CD14-positive monocyte (primary cell): ENCODE measurements at regions not wholly inside any gene's neighbourhood (a gene's known extent, or its start where the extent isn't known, plus 50 kb on each side); places are given as distances from the start of the nearest gene placed in this dataset.

Experiments used
- DNase-seq, 3 donors: peaks; one replicate each; pipeline ENCODE4 v3.0.0-alpha.2; 2011 to 2022
- H2AFZ ChIP-seq: 2 replicates; pipeline ENCODE4 v1.6.0; 2012; ENCODE audit warnings: mild to moderate bottlenecking, low read depth, low read length, inconsistent platforms; ENCODE audit not compliant: insufficient read depth, poor library complexity, severe bottlenecking
- H3K27ac ChIP-seq, 2 donors: 1 replicate in 1 of 2; 2 replicates in 1 of 2; pipeline ENCODE4 v1.5.1; 2012 to 2013; ENCODE audit warnings: low read length in 2 of 2, control low read depth in 1 of 2, inconsistent platforms in 1 of 2, low read depth in 1 of 2, mild to moderate bottlenecking in 1 of 2
- H3K27me3 ChIP-seq, 2 donors: one replicate each; pipeline versions ENCODE4 v1.6.0 to v1.6.1; 2011 to 2013; ENCODE audit warnings: low read length in 2 of 2; ENCODE audit not compliant: control insufficient read depth in 2 of 2, insufficient read depth in 2 of 2
- H3K36me3 ChIP-seq, 2 donors: replicated peaks in 1 of 2; 1 replicate in 1 of 2; 2 replicates in 1 of 2; pipeline versions ENCODE4 v1.5.1 to v1.6.1; 2012 to 2013; ENCODE audit warnings: low read length in 2 of 2, control low read depth in 1 of 2, inconsistent platforms in 1 of 2, mild to moderate bottlenecking in 1 of 2; ENCODE audit not compliant: insufficient read depth in 2 of 2, control insufficient read depth in 1 of 2
- H3K4me1 ChIP-seq, 2 donors: 1 replicate in 1 of 2; 2 replicates in 1 of 2; pipeline versions ENCODE4 v1.5.1 to v1.6.1; 2012 to 2013; ENCODE audit warnings: low read length in 2 of 2, control low read depth in 1 of 2, inconsistent platforms in 1 of 2, mild to moderate bottlenecking in 1 of 2, moderate library complexity in 1 of 2; ENCODE audit not compliant: insufficient read depth in 2 of 2, control insufficient read depth in 1 of 2
- H3K4me2 ChIP-seq: replicated peaks from 2 replicates; pipeline ENCODE3; 2012; ENCODE audit warnings: low read length, moderate library complexity, mild to moderate bottlenecking; ENCODE audit not compliant: poor library complexity, severe bottlenecking; ENCODE audit errors: extremely low read depth
- H3K4me3 ChIP-seq, 3 experiments: fragments of 200-600 bp in 1 of 3; sonication (generic) in 1 of 3; replicated peaks in 1 of 3; 1 replicate in 2 of 3; 2 replicates in 1 of 3; pipeline ENCODE4 v1.5.1; 2011 to 2013; ENCODE audit warnings: low read length in 3 of 3, mild to moderate bottlenecking in 3 of 3, control low read depth in 2 of 3, low read depth in 2 of 3, inconsistent platforms in 1 of 3, moderate library complexity in 1 of 3
- H3K79me2 ChIP-seq: 2 replicates; pipeline ENCODE4 v1.6.0; 2012; ENCODE audit warnings: mild to moderate bottlenecking, control low read depth, inconsistent platforms, low read length, moderate library complexity; ENCODE audit not compliant: insufficient read depth
- H3K9ac ChIP-seq: 2 replicates; pipeline ENCODE4 v1.6.0; 2017; ENCODE audit warnings: low read length, mild to moderate bottlenecking; ENCODE audit not compliant: insufficient read depth, poor library complexity, severe bottlenecking
- H3K9me3 ChIP-seq, 2 donors: replicated peaks in 1 of 2; 1 replicate in 1 of 2; 2 replicates in 1 of 2; pipeline versions ENCODE4 v1.5.1 to v1.6.1; 2012 to 2013; ENCODE audit warnings: low read length in 2 of 2, control low read depth in 1 of 2; ENCODE audit not compliant: control insufficient read depth in 1 of 2, insufficient read depth in 1 of 2
- H4K20me1 ChIP-seq: 2 replicates; pipeline ENCODE4 v1.6.0; 2012; ENCODE audit warnings: mild to moderate bottlenecking, low read length, control low read depth, moderate library complexity; ENCODE audit not compliant: insufficient read depth
- H3K27ac Mint-ChIP-seq, 7 donors: one replicate each; pipeline ENCODE4 v1.8.0; 2020; ENCODE audit warnings: mild to moderate bottlenecking in 7 of 7, mixed read lengths in 7 of 7, moderate library complexity in 6 of 7, inconsistent platforms in 2 of 7
- H3K27me3 Mint-ChIP-seq, 3 donors: one replicate each; pipeline ENCODE4 v1.8.0; 2021 to 2022; ENCODE audit warnings: low read depth in 3 of 3, mild to moderate bottlenecking in 3 of 3, mixed read lengths in 3 of 3, moderate library complexity in 3 of 3, inconsistent platforms in 1 of 3
- H3K36me3 Mint-ChIP-seq, 2 donors: one replicate each; pipeline ENCODE4 v1.8.0; 2020; ENCODE audit warnings: mixed read lengths in 2 of 2, inconsistent platforms in 1 of 2, mild to moderate bottlenecking in 1 of 2
- H3K4me1 Mint-ChIP-seq: one replicate; pipeline ENCODE4 v1.8.0; 2020; ENCODE audit warnings: mild to moderate bottlenecking, mixed read lengths
- H3K4me3 Mint-ChIP-seq, 2 donors: one replicate each; pipeline ENCODE4 v1.8.0; 2020; ENCODE audit warnings: mild to moderate bottlenecking in 2 of 2, mixed read lengths in 2 of 2, moderate library complexity in 1 of 2
- H3K9me3 Mint-ChIP-seq, 7 donors: one replicate each; pipeline ENCODE4 v1.8.0; 2020 to 2022; ENCODE audit warnings: mixed read lengths in 7 of 7, mild to moderate bottlenecking in 6 of 7, moderate library complexity in 6 of 7, inconsistent platforms in 2 of 7
- WGBS: methylation state at CpG from one replicate; pipeline ENCODE4 v1.1.5; 2013; ENCODE audit warnings: missing lambda C conversion rate; ENCODE audit not compliant: insufficient coverage; 5-methylcytosine and 5-hydroxymethylcytosine counted together
- intact Hi-C, 2 donors: fragments of 100-400 bp; cut with micrococcal nuclease; formaldehyde crosslinking; loops; one replicate each; pipeline versions ENCODE4 v1.15.0 to v1.15.1; 2023
- TF ChIP-seq, protein P1 (sequence below): fragments of 200-600 bp; IDR thresholded peaks from one replicate; pipeline ENCODE4 v1.8.0; 2022; ENCODE audit warnings: antibody characterized with exemption, mild to moderate bottlenecking

DNA sequence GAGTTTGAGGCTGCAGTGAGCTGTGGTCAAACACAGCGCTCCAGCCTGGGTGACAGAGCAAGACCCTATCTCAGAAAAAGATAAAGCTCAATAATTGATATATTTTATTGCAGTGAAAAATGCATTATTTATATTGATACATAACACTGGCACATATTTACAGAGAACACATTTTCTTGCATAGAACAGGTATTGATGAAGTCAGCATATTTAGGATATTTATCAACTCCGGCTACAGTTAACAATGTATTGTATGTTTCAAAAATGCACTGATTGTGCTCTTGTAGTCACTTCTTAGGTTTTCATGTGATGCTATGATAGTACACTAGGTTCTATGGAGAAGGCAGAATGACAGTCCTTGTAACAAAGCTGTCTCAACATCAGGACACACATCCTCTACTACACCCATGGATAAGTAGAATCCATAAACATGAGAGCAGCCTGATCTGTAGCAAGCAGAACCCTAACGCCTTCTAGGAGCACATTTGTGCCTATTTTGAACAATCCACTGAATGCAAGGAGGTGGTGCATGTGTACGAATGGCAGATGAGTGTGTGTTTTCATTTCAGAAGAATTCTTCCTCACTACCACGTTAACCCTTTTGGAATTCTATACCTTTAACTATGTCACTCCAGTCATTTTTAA lies 586.1 kb upstream of the CELF2 start:
- H4K20me1 ChIP-seq: no peaks in the 10 kb centered on the region
- no peak overlapping the region for H3K4me3 Mint-ChIP-seq
- H3K4me2 ChIP-seq: no peak overlapping the region
- no peaks in the 10 kb centered on the region for H3K27me3 ChIP-seq
- no peaks in the 10 kb centered on the region for H3K36me3 Mint-ChIP-seq
- peaks cover 0 to 4% of the 10 kb centered on the region in 2 donors for H3K9me3 ChIP-seq
- intact Hi-C loops: no loop called here
- no peaks in the 10 kb centered on the region for H3K36me3 ChIP-seq
- no peak overlapping the region for H3K4me3 ChIP-seq
- H3K4me1 ChIP-seq: no peaks in the 10 kb centered on the region
- WGBS: no CpG with 5 or more reads among the region's 5 CpGs
- H3K27ac Mint-ChIP-seq: no peak overlapping the region
- no peaks in the 10 kb centered on the region for H3K4me1 Mint-ChIP-seq
- no peak overlapping the region for H3K27ac ChIP-seq
- no peak for DNase-seq
- H2AFZ ChIP-seq: no peak overlapping the region
- TF ChIP-seq, protein P1, sequence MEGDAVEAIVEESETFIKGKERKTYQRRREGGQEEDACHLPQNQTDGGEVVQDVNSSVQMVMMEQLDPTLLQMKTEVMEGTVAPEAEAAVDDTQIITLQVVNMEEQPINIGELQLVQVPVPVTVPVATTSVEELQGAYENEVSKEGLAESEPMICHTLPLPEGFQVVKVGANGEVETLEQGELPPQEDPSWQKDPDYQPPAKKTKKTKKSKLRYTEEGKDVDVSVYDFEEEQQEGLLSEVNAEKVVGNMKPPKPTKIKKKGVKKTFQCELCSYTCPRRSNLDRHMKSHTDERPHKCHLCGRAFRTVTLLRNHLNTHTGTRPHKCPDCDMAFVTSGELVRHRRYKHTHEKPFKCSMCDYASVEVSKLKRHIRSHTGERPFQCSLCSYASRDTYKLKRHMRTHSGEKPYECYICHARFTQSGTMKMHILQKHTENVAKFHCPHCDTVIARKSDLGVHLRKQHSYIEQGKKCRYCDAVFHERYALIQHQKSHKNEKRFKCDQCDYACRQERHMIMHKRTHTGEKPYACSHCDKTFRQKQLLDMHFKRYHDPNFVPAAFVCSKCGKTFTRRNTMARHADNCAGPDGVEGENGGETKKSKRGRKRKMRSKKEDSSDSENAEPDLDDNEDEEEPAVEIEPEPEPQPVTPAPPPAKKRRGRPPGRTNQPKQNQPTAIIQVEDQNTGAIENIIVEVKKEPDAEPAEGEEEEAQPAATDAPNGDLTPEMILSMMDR: no peak
- no peaks in the 10 kb centered on the region for H3K79me2 ChIP-seq
- H3K27me3 Mint-ChIP-seq: peaks cover 0 to 5% (median 2%) of the 10 kb centered on the region in 3 donors
- H3K9ac ChIP-seq: no peak overlapping the region
- peaks cover 0 to 13% (median 2%) of the 10 kb centered on the region in 7 donors for H3K9me3 Mint-ChIP-seq

DNA sequence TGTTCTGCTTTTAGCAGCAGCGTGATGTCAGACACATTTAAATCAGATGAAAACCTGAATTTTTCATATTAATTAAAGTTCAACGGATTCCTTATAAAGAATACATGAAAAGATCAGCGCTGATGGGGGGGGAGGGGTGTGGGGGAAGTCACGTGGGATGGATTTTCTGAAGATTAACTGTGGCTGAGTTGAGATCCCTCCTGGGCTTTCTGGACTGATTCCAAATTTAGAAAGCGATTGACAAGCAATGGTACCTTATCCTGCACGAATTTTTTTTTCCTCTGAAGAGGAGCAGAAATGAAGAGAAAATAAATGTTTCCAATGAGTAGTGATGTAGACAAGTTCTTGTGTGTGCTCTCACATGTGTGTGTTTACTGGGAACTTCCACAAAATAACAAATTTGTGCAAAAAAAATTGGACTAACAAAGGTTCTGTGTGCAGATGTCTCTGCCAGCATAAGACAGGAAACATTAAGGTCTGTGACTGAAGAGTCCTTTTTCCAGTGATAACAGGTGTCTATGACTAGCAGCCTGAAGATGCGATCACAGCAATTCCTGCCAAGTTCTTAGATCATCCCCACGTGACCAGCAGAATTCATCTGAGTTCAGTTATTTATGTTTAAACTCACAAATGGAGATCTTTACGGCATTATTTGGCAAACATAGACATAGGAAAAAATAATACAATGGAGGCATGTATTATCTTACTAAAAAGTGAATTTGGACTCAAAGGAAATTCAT lies 585.2 kb upstream of the CELF2 start:
- Mint-ChIP-seq H3K27me3 (peaks cover 0 to 5% (median 2%) of the 10 kb centered on the region in 3 donors), H3K4me3 (no peak overlapping the region), H3K36me3 (no peaks in the 10 kb centered on the region), H3K9me3 (peaks cover 0 to 10% (median 2%) of the 10 kb centered on the region in 7 donors), H3K4me1 (no peaks in the 10 kb centered on the region), H3K27ac (no peak overlapping the region)
- Histone ChIP-seq H2AFZ (no peak overlapping the region), H3K4me3 (no peak overlapping the region), H3K36me3 (no peaks in the 10 kb centered on the region), H3K4me2 (no peak overlapping the region), H3K27me3 (no peaks in the 10 kb centered on the region), H3K27ac (no peak overlapping the region), H3K9ac (no peak overlapping the region), H3K79me2 (no peaks in the 10 kb centered on the region), H4K20me1 (no peaks in the 10 kb centered on the region), H3K4me1 (no peaks in the 10 kb centered on the region), H3K9me3 (peaks cover 0 to 4% of the 10 kb centered on the region in 2 donors)
- TF ChIP-seq, protein P1: no peak
- intact Hi-C loops: no loop called here
- 81% methylated on average over 3 of the region's 9 CpGs for WGBS
- DNase-seq: no peak
